Fibroblast of villous mesenchyme (primary cell): ENCODE measurements at regions not wholly inside any gene's neighbourhood (a gene's known extent, or its start where the extent isn't known, plus 50 kb on each side); places are given as distances from the start of the nearest gene placed in this dataset.

ENCODE experiments used
- DNase-seq: peaks from one replicate; pipeline ENCODE4 v3.0.0-alpha.2; 2010; ENCODE audit warnings: low read depth
- H3K4me3 ChIP-seq: 2 replicates; pipeline ENCODE4 v1.5.1; 2011; ENCODE audit warnings: low read depth, mild to moderate bottlenecking, low read length
- CTCF ChIP-seq: IDR thresholded peaks from 2 replicates; pipeline ENCODE4 v1.5.1; 2012; ENCODE audit warnings: low read depth, mild to moderate bottlenecking, low read length; ENCODE audit not compliant: insufficient read depth

GRCh38 chr4:95963456-95963855, 123.6 kb downstream of the PDHA2 start:
- no peak overlapping the region for H3K4me3 ChIP-seq
- no peak for TF ChIP-seq CTCF

GRCh38 chr4:95979961-95980876, 140.3 kb downstream of the PDHA2 start:
- no peak overlapping the region for H3K4me3 ChIP-seq
- DNase-seq: no peak
- no peak for TF ChIP-seq CTCF

More at GRCh38 chr4:95963456-95963855, 123.6 kb downstream of the PDHA2 start:
- DNase-seq: no peak

- H3K4me3 ChIP-seq: no peak overlapping the region
- no peak for TF ChIP-seq CTCF
- DNase-seq: no peak
Measured at GRCh38 chr4:95980877-95981360, 141.0 kb downstream of the PDHA2 start.

- H3K4me3 ChIP-seq: no peak overlapping the region
- no peak for DNase-seq
- no peak for TF ChIP-seq CTCF
Measured at GRCh38 chr4:95981591-95981990, 141.7 kb downstream of the PDHA2 start.

GRCh38 chr4:95982516-95982915, 142.6 kb downstream of the PDHA2 start:
- DNase-seq: no peak
- H3K4me3 ChIP-seq: no peak overlapping the region
- no peak for TF ChIP-seq CTCF

- H3K4me3 ChIP-seq: no peak overlapping the region
- TF ChIP-seq CTCF: no peak
- DNase-seq: no peak
Measured at GRCh38 chr4:95984081-95984480, 144.2 kb downstream of the PDHA2 start.

- no peak for TF ChIP-seq CTCF
- H3K4me3 ChIP-seq: no peak overlapping the region
- no peak for DNase-seq
Measured at GRCh38 chr4:95985051-95985450, 145.2 kb downstream of the PDHA2 start.
